GM19025 (cell line): ENCODE measurements at regions not wholly inside any gene's neighbourhood (a gene's known extent, or its start where the extent isn't known, plus 50 kb on each side); places are given as distances from the start of the nearest gene placed in this dataset.
"Not testable (repeated sequence)": the region's sequence is repeated elsewhere in the genome, so short reads cannot be mapped to it uniquely, and the experiment has no call there.

ENCODE experiments used
- ATAC-seq: cut with Tn5 transposase; IDR thresholded peaks from one replicate; pipeline ENCODE4 v1.9.1; 2021; ENCODE audit warnings: mild to moderate bottlenecking, low read depth, moderate library complexity; ENCODE audit not compliant: unreplicated experiment

GRCh38 chr6:147947521-147947920, 395.1 kb upstream of the SASH1 start:
- no peak for ATAC-seq

GRCh38 chr6:147949981-147950622, 392.5 kb upstream of the SASH1 start:
- ATAC-seq: no peak

- ATAC-seq: no peak
Measured at GRCh38 chr6:147950623-147950987, 392.0 kb upstream of the SASH1 start.

GRCh38 chr6:147951726-147952125, 390.9 kb upstream of the SASH1 start:
- no peak for ATAC-seq

GRCh38 chr6:147954938-147955337, 387.7 kb upstream of the SASH1 start:
- no peak for ATAC-seq

DNA sequence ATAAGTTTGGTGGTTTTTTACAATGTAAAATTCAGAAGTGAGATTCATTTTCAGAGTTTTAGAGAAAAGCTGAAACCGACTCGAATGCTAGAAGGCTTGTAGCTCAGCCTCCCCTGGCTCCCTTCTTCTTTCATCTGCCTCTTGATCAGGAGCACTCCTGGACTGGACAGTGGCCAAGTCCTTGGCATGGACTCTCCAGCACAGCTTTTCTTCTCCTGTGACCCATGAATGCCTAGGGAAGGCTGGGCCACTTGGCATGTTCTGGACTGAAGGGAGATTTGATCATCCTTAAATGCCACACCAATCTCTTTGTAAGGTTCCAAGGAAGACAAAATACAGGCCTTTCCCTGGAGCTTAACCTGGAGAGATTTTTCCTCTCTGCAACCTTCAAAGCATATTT, 384.0 kb upstream of the SASH1 start:
- ATAC-seq: no peak

- no peak for ATAC-seq
Measured at GRCh38 chr6:147961481-147962141, 381.0 kb upstream of the SASH1 start.

- ATAC-seq: not testable (repeated sequence)
Measured at GRCh38 chr6:147965448-147965847, 377.2 kb upstream of the SASH1 start.

GRCh38 chr6:147970970-147971369, 371.7 kb upstream of the SASH1 start:
- no peak for ATAC-seq

GRCh38 chr6:147972448-147972847, 370.2 kb upstream of the SASH1 start:
- no peak for ATAC-seq

GRCh38 chr6:147973806-147974205, 368.8 kb upstream of the SASH1 start:
- ATAC-seq: no peak

DNA sequence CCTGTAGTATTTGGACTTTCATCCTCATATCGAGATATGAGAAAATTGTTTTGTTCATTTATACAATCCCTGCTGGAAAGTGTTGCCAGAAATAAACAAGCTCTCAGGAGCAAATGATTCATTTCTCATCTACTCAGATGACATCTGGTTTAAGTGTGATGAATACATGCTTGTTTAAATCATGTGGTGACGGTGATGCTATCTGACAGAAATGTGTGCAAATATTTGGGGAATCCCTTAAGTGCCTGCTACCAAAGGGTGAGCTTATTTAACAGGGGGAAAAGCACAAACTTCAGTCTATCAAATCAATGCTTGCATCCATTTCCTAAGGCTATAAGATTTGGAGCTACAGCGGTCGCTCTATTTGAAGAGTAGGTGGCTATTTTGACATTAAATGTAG, 368.3 kb upstream of the SASH1 start:
- no peak for ATAC-seq

DNA sequence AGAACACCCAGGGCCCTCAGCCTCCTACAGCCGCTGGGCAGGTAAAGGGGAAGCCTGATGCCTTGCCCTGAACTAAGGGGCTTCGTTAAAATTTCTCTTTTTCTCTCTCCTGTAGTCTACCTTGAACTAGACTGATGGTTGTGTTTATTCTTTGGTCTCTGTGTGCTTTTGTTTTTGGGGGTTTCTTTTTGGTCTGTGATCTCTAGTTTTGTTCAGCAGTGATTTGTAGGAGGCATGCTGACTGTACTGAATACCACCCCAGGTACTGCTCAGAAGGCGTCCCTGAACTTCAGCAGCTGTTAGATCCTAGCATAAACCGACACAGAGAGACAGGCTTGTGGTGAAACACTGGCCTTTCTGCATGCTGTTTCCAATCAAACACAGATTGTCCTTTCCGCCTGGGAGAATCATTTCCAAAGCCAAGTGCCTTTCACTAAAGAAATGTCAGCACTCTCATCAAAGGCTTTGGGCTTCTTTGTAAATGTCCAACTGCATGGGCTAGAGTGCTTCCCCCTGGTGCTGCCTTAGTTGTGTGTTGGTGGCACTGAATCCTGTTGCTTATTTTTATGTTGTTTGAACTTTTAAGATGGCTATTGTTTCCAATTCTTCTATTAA, 364.7 kb upstream of the SASH1 start:
- ATAC-seq: no peak

DNA sequence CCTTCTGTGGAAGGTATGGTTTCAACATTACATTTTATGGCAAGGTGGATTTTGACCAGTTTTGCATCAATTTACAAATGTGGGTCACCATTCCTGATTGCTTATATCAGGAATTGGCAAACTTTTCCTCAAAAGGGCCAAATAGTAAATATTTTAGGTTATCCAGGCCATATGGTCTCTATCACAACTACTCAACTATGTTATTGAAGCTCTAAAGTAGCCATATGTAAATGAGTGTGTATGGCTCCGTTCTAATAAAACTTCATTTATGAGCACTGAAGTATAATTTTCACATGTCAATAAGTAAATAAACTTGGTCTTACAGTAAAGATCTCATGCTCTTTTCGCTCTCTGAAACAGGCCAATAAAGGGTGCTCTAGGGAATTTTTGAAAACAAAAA, 362.7 kb upstream of the SASH1 start:
- ATAC-seq: no peak

GRCh38 chr6:147983581-147984366, 358.9 kb upstream of the SASH1 start:
- no peak for ATAC-seq

- ATAC-seq: no peak
Measured at GRCh38 chr6:147986846-147987245, 355.8 kb upstream of the SASH1 start.

DNA sequence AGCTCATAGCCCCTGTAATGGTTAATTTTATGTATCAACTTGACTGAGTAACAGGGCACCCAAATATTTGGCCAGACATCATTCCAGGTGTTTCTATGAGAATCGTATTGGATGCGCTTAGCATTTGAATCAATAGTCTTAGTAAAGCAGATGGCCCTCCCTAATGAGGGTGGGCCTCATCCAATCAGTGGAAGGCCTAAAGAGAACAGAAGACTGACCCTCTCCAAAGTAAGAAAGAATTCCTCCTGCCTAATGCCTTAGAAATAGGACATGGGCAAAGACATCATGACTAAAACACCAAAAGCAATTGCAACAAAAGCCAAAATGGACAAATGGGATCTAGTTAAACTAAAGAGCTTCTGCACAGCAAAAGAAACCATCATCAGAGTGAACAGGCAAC, 352.5 kb upstream of the SASH1 start:
- ATAC-seq: no peak

DNA sequence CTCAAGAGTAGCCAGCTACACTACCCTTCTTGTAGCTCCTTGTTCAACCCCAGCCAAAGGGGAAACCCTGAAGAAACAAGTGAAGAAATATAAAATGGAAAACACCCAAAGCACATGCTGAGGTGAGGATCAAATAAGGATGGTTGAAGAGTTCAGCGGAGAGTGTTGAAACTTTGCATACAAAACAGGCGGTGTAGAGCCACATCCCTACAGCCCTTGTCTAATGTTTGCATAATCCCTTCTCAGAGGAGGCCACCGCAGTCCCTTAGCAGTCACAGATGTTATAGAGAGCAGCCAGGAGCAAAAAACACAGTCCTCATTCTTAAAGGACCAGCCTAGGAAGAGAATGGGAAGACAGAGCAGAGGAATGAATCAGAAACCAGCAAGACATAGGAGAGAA, 350.7 kb upstream of the SASH1 start:
- no peak for ATAC-seq

GRCh38 chr6:147999001-147999540, 343.6 kb upstream of the SASH1 start:
- ATAC-seq: no peak

- no peak for ATAC-seq
Measured at GRCh38 chr6:148001844-148002642, 340.6 kb upstream of the SASH1 start.
